ENCODE measurements at regions not wholly inside any gene's neighbourhood (a gene's known extent, or its start where the extent isn't known, plus 50 kb on each side); places are given as distances from the start of the nearest gene placed in this dataset.
"Not testable (repeated sequence)": the region's sequence is repeated elsewhere in the genome, so short reads cannot be mapped to it uniquely, and the experiment has no call there.

DNA sequence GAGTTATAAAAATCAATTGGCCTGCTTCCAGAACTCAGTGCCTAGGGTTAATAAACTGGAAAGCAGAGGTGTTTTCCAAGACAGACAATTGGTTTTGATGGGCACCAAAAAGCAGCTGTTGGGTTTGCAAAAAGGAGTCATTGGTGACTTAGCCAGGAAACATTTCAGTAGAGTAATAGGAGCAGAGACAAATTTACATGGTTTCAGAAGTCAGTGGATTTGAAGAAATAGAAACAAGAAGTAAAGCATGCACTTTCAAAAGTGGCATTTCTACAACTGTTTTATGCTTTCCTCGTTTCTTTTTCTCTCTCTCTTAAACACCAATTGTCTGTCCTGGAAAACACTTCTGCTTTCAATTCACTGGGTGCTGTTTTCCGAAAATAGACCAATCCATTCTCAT, 87.8 kb downstream of the GLUL start:
- H3K9me3 Mint-ChIP-seq = no peaks in the 10 kb centered on the region
- DNase-seq (ENCODE audit: low spot score) = no peak
- peaks cover 30% of the 10 kb centered on the region for H3K4me1 Mint-ChIP-seq (ENCODE audit: low read depth)

DNA sequence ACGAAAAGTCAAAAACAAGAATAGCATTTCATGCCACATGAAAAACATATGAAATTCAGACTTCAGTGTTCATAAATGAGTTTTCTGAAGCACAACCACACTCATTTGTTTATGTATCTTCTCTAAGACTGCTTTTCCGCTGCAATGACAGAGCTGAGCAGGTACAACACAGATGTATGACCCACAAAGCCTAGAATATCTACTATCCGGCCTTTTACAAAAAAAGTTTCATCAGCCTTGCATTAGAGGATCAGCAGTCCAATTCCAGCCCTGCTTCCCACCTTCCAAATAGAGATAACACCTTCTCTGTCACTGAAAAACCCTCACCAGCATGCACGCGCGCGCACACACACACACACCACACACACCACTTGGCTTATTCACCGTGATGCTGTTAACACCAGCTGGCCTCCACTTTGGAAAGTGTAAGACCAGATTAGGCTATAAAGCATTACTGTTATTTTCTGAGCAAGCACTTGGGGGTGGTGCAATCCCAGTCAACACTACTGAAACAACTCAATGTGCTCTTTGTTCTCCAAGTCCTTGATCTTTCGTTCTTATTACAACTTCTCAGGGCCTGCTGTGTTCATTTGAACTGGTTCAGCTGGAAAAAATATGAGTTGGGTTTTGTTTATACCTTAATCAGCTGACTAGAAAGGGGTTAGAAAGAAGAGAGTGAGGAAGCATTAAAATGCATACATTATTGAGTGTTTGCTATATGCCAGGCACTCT, 90.0 kb downstream of the GLUL start:
- no peaks in the 10 kb centered on the region for H3K9me3 Mint-ChIP-seq

More for the DNA sequence above, 87.8 kb downstream of the GLUL start:
- Mint-ChIP-seq H3K27ac (no peak overlapping the region), H3K36me3 (ENCODE audit: low read depth) (no peaks in the 10 kb centered on the region), H3K27me3 (ENCODE audit: low read depth) (no peaks in the 10 kb centered on the region), H3K4me3 (no peak overlapping the region)

DNA sequence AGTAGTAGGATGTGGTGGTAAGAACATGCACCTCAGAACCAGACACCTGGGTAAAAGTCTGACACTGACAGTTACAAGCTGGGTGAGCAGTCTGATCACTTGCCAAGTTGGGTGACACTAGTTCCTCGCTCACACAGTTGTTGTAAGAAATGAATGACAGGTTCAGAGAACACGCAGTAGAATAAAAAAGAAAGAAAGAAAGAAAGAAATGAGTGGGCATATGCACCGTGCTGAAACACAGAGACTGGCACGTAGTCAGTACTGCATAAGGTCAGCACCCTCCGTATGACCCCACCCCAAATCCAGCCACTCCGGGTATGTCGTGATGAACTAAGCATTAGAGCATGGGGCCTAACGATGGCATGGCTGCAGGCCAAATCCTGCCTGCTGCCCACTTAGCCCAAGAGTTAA, 90.6 kb downstream of the GLUL start:
- no peaks in the 10 kb centered on the region for H3K9me3 Mint-ChIP-seq
- H3K4me1 Mint-ChIP-seq (ENCODE audit: low read depth) = peaks cover 30% of the 10 kb centered on the region
- no peaks in the 10 kb centered on the region for H3K27me3 Mint-ChIP-seq (ENCODE audit: low read depth)
- peak; percentile 6 for DNase-seq (ENCODE audit: low spot score)
- no peak overlapping the region for H3K27ac Mint-ChIP-seq
- H3K36me3 Mint-ChIP-seq (ENCODE audit: low read depth) = no peaks in the 10 kb centered on the region
- no peak overlapping the region for H3K4me3 Mint-ChIP-seq

More for the DNA sequence above, 90.0 kb downstream of the GLUL start:
- peak; percentile 17 for DNase-seq (ENCODE audit: low spot score)
- Mint-ChIP-seq H3K4me3 (no peak overlapping the region), H3K36me3 (ENCODE audit: low read depth) (no peaks in the 10 kb centered on the region), H3K4me1 (ENCODE audit: low read depth) (peaks cover 30% of the 10 kb centered on the region), H3K27me3 (ENCODE audit: low read depth) (no peaks in the 10 kb centered on the region), H3K27ac (no peak overlapping the region)

DNA sequence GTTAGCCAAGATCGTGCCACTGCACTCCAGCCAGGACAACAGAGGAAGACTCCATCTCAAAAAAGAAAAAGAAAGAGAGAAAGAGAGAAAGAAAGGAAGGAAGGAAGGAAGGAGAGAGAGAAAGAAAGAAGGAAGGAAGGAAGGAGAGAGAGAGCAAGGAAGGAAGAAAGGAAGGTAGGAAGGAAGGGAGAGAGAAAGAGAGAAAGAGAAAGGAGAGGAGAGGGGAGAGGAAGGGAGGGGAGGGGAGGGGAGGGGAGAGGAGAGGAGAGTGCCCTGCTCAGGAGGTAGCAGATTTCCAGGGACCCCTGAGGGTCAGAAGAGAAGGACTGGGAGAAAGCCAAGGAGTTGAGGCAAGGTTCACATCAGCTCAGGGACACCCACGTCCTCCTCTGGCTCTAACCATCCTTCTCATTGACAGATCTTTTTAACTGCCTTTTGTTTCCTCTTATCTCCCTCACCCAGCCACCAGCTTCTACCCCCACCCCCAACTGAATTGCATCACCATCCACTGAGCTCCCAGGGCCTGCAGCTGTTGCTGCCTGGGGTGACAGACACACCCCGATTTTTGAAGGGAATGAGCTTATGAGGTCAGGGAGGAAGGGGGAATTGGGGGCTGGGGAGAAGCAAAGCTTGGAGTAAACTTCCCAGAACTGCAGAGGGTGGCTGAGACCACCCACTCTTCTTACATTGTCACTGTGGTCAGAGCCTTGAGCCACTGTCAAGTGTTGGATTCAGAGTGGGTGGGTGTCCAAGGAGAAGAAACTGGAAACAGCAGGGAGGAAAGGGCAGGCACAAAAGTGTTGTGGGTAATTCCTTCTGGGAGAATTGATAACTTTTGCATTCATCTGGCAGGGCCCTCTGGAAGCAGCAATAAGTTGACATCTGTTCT, 91.6 kb downstream of the GLUL start:
- no peaks in the 10 kb centered on the region for H3K36me3 Mint-ChIP-seq (ENCODE audit: low read depth)
- no peaks in the 10 kb centered on the region for H3K9me3 Mint-ChIP-seq
- H3K4me3 Mint-ChIP-seq = peak overlapping the region; percentile 43
- H3K27ac Mint-ChIP-seq = peak overlapping the region; percentile 79
- H3K27me3 Mint-ChIP-seq (ENCODE audit: low read depth) = no peaks in the 10 kb centered on the region
- no peak for DNase-seq (ENCODE audit: low spot score)
- peaks cover 30% of the 10 kb centered on the region for H3K4me1 Mint-ChIP-seq (ENCODE audit: low read depth)

DNA sequence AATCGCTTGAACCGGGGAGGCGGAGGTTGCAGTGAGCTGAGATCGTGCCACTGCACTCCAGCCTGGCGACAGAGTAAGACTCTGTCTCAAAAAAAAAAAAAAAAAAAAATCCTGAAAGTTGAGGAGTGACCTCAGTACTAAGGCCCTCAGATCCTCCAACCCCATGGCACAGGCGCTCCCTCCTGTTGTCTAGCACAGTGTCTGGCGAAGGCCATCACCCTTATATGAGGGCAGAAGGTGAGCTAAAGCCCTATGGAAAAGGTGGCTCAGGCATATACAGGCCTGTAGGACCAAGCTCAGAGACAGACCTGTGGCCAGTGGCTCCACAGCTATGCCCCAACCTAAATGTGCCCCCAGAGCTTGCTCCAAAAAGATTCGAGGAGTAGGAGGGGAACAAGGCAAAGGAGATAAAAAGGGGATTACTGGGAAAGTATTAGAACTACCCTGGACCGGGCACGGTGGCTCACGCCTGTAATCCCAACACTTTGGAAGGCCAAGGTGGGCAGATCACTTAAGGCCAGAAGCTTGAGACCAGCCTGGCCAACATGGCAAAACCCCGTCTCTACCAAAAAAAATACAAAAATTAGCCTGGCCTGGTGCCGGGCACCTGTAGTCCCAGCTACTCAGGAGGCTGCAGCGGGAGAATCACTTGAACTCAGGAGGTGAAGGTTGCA, 92.4 kb downstream of the GLUL start:
- not testable (repeated sequence) for DNase-seq (ENCODE audit: low spot score); H3K9me3 Mint-ChIP-seq; H3K36me3 Mint-ChIP-seq (ENCODE audit: low read depth); H3K27me3 Mint-ChIP-seq (ENCODE audit: low read depth)
- H3K27ac Mint-ChIP-seq = peak overlapping the region; percentile 79
- H3K4me3 Mint-ChIP-seq = peak overlapping the region; percentile 43
- peaks cover 26% of the 10 kb centered on the region for H3K4me1 Mint-ChIP-seq (ENCODE audit: low read depth)

DNA sequence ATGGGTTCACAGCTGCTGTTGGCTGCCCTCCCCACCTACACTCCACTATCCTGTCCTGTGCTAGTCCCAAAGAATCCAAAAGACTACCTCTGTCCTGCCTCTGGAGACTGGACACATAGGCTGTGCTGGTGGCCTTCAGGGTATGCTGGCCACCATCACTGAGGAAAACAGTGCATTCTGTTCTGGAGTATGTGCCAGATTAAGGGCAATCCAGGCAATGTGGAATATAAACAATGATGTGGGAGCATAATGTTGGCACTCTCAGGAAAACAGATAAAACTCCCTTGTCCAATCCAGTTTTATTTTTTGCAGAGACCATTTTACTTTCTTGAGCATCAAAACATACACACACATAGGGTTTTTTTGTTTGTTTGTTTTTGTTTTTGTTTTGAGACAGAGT, 94.3 kb downstream of the GLUL start:
- no peak for DNase-seq (ENCODE audit: low spot score)
- Mint-ChIP-seq H3K4me1 (ENCODE audit: low read depth) (peaks cover 23% of the 10 kb centered on the region), H3K27ac (no peak overlapping the region)

DNA sequence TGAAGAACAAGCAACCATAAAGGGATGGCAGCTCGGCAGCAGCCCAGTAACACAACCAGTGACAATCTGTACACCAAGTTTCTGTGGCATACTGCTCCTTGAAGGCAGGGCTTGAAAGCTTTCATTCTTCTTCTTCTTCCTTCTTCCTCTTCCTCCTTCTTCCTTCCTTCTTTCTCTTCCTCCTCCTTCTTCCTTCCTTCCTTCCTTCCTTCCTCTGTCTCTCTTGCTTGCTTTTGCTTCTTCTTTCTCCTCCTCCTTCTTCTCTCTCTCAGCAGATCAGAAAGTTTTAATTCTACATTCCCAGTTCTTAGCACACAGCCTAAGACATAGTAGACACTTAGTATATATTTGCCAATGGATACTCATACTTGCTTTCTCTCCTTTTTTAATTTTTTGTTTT, 95.9 kb downstream of the GLUL start:
- no peaks in the 10 kb centered on the region for H3K9me3 Mint-ChIP-seq
- no peak overlapping the region for H3K4me3 Mint-ChIP-seq
- no peak overlapping the region for H3K27ac Mint-ChIP-seq
- H3K36me3 Mint-ChIP-seq (ENCODE audit: low read depth) = no peaks in the 10 kb centered on the region
- peaks cover 2% of the 10 kb centered on the region for H3K27me3 Mint-ChIP-seq (ENCODE audit: low read depth)
- peaks cover 10% of the 10 kb centered on the region for H3K4me1 Mint-ChIP-seq (ENCODE audit: low read depth)
- no peak for DNase-seq (ENCODE audit: low spot score)

More for the DNA sequence above, 94.3 kb downstream of the GLUL start:
- Mint-ChIP-seq H3K27me3 (ENCODE audit: low read depth) (peaks cover 2% of the 10 kb centered on the region), H3K36me3 (ENCODE audit: low read depth) (no peaks in the 10 kb centered on the region), H3K9me3 (no peaks in the 10 kb centered on the region), H3K4me3 (no peak overlapping the region)

DNA sequence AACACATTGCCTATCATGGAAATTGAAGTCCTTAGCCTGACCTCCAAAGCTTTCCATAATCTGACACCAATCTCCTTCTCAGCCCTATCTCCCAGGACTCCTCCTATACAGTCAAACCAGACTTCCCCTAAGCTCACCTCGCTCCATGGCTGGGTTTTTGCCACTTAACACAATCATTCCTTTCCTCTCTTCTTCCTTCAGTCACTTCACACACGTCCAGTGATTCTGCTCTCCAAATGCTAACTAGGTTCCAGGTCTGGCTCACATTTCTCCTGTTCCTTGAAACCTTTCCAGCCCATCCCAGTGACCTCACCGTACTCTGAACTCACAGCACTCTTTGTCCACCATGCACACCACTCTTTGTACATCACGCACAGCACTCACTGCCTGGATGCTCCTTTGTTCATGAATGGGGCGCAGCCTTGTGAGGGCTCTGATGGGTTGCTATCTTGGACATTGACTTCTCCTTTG, 98.4 kb downstream of the GLUL start:
- DNase-seq (ENCODE audit: low spot score) = no peak

DNA sequence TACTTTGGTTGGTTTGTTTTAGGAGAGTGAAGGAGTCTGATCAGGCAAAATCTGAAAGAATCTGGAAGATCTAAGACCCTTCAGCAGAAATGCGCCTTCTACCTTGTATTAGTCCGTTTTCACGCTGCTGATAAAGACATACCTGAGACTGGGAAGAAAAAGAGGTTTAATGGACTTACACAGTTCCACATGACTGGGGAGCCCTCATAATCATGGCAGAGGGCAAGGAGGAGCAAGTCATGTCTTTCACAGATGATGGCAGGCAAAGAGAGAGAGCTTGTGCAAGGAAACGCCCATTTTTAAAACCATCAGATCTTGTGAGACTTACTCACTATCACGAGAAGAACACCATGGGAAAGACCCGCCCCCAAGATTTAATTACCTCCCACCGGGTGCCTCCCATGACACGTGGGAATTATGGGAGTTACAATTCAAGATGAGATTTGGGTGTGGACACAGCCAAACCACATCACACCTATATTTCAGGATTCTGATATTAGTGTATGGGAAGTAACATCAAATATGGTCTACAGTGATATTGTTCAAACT, 99.3 kb downstream of the GLUL start:
- Mint-ChIP-seq H3K27me3 (ENCODE audit: low read depth) (peaks cover 2% of the 10 kb centered on the region), H3K36me3 (ENCODE audit: low read depth) (no peaks in the 10 kb centered on the region), H3K9me3 (no peaks in the 10 kb centered on the region), H3K4me1 (ENCODE audit: low read depth) (no peaks in the 10 kb centered on the region), H3K27ac (no peak overlapping the region), H3K4me3 (no peak overlapping the region)
- no peak for DNase-seq (ENCODE audit: low spot score)

More for the DNA sequence above, 98.4 kb downstream of the GLUL start:
- peaks cover 2% of the 10 kb centered on the region for H3K27me3 Mint-ChIP-seq (ENCODE audit: low read depth)
- H3K4me1 Mint-ChIP-seq (ENCODE audit: low read depth) = no peaks in the 10 kb centered on the region
- no peaks in the 10 kb centered on the region for H3K36me3 Mint-ChIP-seq (ENCODE audit: low read depth)
- H3K27ac Mint-ChIP-seq = no peak overlapping the region
- no peaks in the 10 kb centered on the region for H3K9me3 Mint-ChIP-seq
- no peak overlapping the region for H3K4me3 Mint-ChIP-seq

DNA sequence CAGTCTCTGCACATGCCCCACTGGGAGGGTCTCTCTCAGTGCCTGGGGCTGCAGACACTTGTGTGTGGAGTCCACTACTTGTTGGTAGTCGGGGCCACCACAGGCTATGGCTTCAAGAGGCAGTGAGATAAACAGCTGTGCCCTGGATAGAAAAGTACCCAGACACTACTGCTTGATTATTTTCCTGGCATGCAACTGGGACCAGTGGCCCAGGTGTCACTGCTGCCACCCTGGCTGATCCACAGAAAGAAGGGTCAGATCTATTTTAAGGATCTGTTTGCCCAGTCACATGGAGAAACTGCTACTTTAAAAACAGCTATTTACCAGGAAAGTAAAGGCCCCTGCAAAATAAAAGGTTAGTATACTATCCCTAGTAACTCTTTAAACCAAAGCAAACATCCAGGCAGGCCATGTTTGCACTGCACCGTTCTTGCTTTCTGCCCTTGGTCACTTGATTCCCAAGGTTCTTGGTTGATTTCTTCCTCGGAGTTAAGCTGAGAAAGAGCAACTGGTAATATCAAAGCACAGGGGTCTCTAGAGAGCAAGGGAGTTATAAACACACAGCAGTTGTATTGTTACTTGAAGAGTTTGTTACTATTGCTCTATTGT, 99.9 kb downstream of the GLUL start:
- DNase-seq (ENCODE audit: low spot score) = no peak
- Mint-ChIP-seq H3K9me3 (no peaks in the 10 kb centered on the region), H3K27me3 (ENCODE audit: low read depth) (peaks cover 2% of the 10 kb centered on the region), H3K4me3 (no peak overlapping the region), H3K4me1 (ENCODE audit: low read depth) (no peaks in the 10 kb centered on the region), H3K27ac (no peak overlapping the region), H3K36me3 (ENCODE audit: low read depth) (no peaks in the 10 kb centered on the region)

DNA sequence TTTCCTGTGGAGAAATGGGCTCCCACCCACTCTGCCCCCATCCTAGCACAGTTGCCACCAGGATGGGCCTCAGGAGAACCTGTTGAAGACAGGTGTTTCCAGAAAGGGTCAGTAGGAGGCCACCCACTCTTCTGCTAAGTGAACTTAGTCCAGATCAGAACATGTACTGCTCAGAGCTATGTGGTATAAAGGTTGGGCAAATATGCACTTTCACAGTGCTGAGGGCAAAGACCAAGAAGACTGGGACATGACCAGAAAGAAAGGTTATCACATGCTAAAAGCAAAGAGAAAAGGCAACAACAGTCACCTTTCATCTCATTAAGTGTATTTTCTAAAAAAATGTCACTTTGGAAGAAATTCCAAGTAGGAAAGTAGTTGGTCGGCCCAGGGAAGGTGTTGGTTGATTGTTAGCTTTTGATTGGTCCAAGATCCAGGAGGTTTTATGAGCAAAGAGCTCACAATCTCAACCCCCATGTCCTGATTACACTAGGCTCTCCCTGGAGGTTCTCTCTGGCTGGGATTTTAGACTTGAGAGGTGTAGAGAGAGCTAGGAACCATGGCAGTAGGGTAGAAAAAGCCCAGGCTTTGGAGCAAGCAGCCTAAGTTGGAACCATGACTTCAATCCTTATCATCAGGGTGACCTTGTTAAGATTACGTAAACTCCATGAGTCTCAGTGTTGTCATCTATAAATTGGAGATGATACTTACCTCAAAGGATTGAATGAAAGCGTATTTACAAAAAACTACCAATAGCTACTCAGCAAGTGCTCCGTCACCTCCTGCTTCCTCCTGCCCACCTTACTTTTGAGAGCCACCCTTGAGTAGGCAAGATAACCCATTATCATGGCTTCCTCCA, 102.6 kb downstream of the GLUL start:
- no peak for DNase-seq (ENCODE audit: low spot score)
- H3K4me3 Mint-ChIP-seq = no peak overlapping the region
- no peaks in the 10 kb centered on the region for H3K36me3 Mint-ChIP-seq (ENCODE audit: low read depth)
- H3K27ac Mint-ChIP-seq = no peak overlapping the region
- no peaks in the 10 kb centered on the region for H3K27me3 Mint-ChIP-seq (ENCODE audit: low read depth)
- H3K4me1 Mint-ChIP-seq (ENCODE audit: low read depth) = peaks cover 1% of the 10 kb centered on the region
- no peaks in the 10 kb centered on the region for H3K9me3 Mint-ChIP-seq

DNA sequence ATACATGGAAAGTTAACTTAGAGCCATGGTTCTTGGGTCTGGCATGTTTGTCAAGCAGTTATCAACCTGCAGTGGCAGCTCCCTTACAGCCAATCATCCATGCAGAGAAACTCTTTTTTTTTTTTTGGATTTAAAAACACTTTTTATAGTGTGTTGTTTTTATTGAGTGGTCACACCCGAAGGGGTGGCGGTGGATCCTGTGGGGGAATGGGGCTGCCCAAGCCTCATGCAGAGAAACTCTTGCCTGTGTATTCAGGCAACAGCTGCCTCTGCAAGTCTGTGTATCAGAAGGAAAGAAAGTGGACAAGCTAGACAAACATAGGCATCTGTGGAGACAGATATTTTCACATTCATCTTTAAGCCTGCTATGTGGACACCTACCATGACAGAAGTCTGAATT, 104.8 kb downstream of the GLUL start:
- H3K27me3 Mint-ChIP-seq (ENCODE audit: low read depth) = no peaks in the 10 kb centered on the region
- H3K27ac Mint-ChIP-seq = no peak overlapping the region
- H3K9me3 Mint-ChIP-seq = no peaks in the 10 kb centered on the region
- no peak overlapping the region for H3K4me3 Mint-ChIP-seq
- H3K36me3 Mint-ChIP-seq (ENCODE audit: low read depth) = no peaks in the 10 kb centered on the region
- peaks cover 1% of the 10 kb centered on the region for H3K4me1 Mint-ChIP-seq (ENCODE audit: low read depth)
- DNase-seq (ENCODE audit: low spot score) = no peak

Data from T-helper 2 cell treated with Interferon-gamma antibody and Interleukin-4, amounts not matched to agents 5 μg/mL and 100 μg/mL, for 36 hours (primary cell).